Caco-2 (cell line): ENCODE measurements at regions not wholly inside any gene's neighbourhood (a gene's known extent, or its start where the extent isn't known, plus 50 kb on each side); places are given as distances from the start of the nearest gene placed in this dataset.

Source experiments
- BruUV-seq: library from RNA; stranded (reverse); fragments of 400-500 nt; replicated peaks from 2 replicates; lab custom pipeline; 2021; lab: Mats Ljungman, UMichigan
- CTCF ChIA-PET: fragments of 300-600 bp; sonication (Branson Sonifier 250); formaldehyde crosslinking; loops from one replicate; lab custom pipeline; 2022; ENCODE audit warnings: antibody characterized with exemption; lab: Charles Lee
- POLR2A ChIA-PET: fragments of 300-600 bp; sonication (Branson Sonifier 250); formaldehyde crosslinking; loops from one replicate; lab custom pipeline; 2022; ENCODE audit warnings: antibody characterized with exemption; lab: Charles Lee
- DNase-seq, 2 experiments: peaks; one replicate each; pipeline versions ENCODE4 v3.0.0 to v3.0.0-alpha.2; 2020 to 2022
- H3K27me3 ChIP-seq: replicated peaks from 2 replicates; pipeline ENCODE4 v1.6.0; 2011; ENCODE audit warnings: low read length; ENCODE audit not compliant: control insufficient read depth, insufficient read depth
- H3K36me3 ChIP-seq: 2 replicates; pipeline ENCODE4 v1.5.1; 2011; ENCODE audit warnings: low read length; ENCODE audit not compliant: control insufficient read depth, insufficient read depth
- H3K4me1 ChIP-seq: fragments of 250-450 bp; sonication (Bioruptor Pico); 2 replicates; pipeline ENCODE4 v1.5.1; 2020; ENCODE audit warnings: mild to moderate bottlenecking
- H3K4me3 ChIP-seq: 2 replicates; pipeline ENCODE4 v1.5.1; 2011; ENCODE audit warnings: low read depth, mild to moderate bottlenecking, control low read depth, low read length
- H3K9me3 ChIP-seq: fragments of 250-450 bp; sonication (Bioruptor Pico); 2 replicates; pipeline ENCODE4 v1.5.1; 2020; ENCODE audit warnings: mild to moderate bottlenecking, moderate library complexity
- H3K27ac Mint-ChIP-seq: one replicate; pipeline ENCODE4 v1.8.0; 2022; ENCODE audit warnings: mixed read lengths; ENCODE audit not compliant: unreplicated experiment
- H3K27me3 Mint-ChIP-seq: one replicate; pipeline ENCODE4 v1.8.0; 2022; ENCODE audit warnings: mixed read lengths; ENCODE audit not compliant: insufficient read depth, unreplicated experiment
- H3K36me3 Mint-ChIP-seq: one replicate; pipeline ENCODE4 v1.8.0; 2022; ENCODE audit warnings: mild to moderate bottlenecking, mixed read lengths; ENCODE audit not compliant: insufficient read depth, unreplicated experiment
- H3K4me1 Mint-ChIP-seq: one replicate; pipeline ENCODE4 v1.8.0; 2022; ENCODE audit warnings: low read depth, mixed read lengths; ENCODE audit not compliant: unreplicated experiment
- H3K4me3 Mint-ChIP-seq: one replicate; pipeline ENCODE4 v1.8.0; 2022; ENCODE audit warnings: mild to moderate bottlenecking, moderate library complexity, mixed read lengths; ENCODE audit not compliant: unreplicated experiment
- H3K9me3 Mint-ChIP-seq: one replicate; pipeline ENCODE4 v1.8.0; 2022; ENCODE audit warnings: mixed read lengths; ENCODE audit not compliant: unreplicated experiment
- intact Hi-C: fragments of 100-400 bp; cut with micrococcal nuclease; formaldehyde crosslinking; loops from one replicate; pipeline ENCODE4 v1.10.0; 2022; ENCODE audit not compliant: unreplicated experiment
- TF ChIP-seq, protein P1 (sequence below), 2 experiments: fragments of 200-600 bp in 1 of 2; IDR thresholded peaks; 1 replicate in 1 of 2; 2 replicates in 1 of 2; pipeline versions ENCODE4 v1.5.1 to v1.8.0; 2011 to 2022; ENCODE audit warnings: antibody characterized with exemption in 1 of 2, control low read depth in 1 of 2, inconsistent platforms in 1 of 2, low read depth in 1 of 2, low read length in 1 of 2, mild to moderate bottlenecking in 1 of 2, moderate library complexity in 1 of 2; ENCODE audit not compliant: insufficient read depth in 1 of 2, severe bottlenecking in 1 of 2, unreplicated experiment in 1 of 2

DNA sequence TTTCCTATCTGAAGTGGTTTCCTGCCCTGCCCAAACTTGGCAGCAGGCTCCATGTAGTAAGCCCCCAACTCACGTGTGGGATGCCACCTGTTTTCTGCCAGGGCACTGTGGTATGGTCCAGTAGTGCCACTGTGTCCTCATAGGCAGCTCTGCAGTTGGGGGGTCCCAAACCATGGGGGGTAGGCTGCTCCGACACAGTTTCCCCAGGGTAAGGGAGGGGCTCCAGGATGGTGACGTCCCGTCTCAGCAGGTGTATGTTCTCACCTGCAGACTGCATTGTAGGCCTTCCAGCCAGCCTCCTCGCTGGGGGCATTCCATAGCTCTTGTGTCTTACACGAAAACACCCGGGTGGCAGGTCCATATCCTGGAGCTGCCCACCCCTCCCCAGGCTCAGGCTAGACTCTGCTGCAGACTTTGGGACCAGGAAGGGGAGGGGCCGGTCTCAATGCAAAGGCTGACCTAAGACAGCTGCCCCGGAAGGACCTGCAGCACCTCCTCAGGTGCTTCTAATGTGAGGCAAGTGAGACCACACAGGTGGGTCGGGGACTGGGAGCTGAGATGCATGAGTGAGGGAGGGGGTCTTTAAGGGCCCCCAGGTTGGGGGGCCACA lies 330.5 kb upstream of the IRX4 start:
- Mint-ChIP-seq H3K36me3 (no peaks in the 10 kb centered on the region), H3K27me3 (peaks cover 2% of the 10 kb centered on the region), H3K4me1 (no peaks in the 10 kb centered on the region), H3K4me3 (no peak overlapping the region), H3K9me3 (no peaks in the 10 kb centered on the region), H3K27ac (no peak overlapping the region)
- no peak for DNase-seq
- TF ChIP-seq, protein P1, sequence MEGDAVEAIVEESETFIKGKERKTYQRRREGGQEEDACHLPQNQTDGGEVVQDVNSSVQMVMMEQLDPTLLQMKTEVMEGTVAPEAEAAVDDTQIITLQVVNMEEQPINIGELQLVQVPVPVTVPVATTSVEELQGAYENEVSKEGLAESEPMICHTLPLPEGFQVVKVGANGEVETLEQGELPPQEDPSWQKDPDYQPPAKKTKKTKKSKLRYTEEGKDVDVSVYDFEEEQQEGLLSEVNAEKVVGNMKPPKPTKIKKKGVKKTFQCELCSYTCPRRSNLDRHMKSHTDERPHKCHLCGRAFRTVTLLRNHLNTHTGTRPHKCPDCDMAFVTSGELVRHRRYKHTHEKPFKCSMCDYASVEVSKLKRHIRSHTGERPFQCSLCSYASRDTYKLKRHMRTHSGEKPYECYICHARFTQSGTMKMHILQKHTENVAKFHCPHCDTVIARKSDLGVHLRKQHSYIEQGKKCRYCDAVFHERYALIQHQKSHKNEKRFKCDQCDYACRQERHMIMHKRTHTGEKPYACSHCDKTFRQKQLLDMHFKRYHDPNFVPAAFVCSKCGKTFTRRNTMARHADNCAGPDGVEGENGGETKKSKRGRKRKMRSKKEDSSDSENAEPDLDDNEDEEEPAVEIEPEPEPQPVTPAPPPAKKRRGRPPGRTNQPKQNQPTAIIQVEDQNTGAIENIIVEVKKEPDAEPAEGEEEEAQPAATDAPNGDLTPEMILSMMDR (IDR thresholded peaks at IDR 0.05; ENCODE audit: insufficient read depth in 1 of 2, low read depth in 1 of 2, low read length in 1 of 2, severe bottlenecking in 1 of 2, unreplicated experiment in 1 of 2) = no peak
- Histone ChIP-seq H3K4me1 (no peaks in the 10 kb centered on the region), H3K4me3 (no peak overlapping the region), H3K27me3 (no peaks in the 10 kb centered on the region), H3K36me3 (no peaks in the 10 kb centered on the region), H3K9me3 (no peaks in the 10 kb centered on the region)
- POLR2A ChIA-PET = no interaction called here
- intact Hi-C loops = no loop called here
- no TSS peak for BruUV-seq
- CTCF ChIA-PET = no interaction called here

DNA sequence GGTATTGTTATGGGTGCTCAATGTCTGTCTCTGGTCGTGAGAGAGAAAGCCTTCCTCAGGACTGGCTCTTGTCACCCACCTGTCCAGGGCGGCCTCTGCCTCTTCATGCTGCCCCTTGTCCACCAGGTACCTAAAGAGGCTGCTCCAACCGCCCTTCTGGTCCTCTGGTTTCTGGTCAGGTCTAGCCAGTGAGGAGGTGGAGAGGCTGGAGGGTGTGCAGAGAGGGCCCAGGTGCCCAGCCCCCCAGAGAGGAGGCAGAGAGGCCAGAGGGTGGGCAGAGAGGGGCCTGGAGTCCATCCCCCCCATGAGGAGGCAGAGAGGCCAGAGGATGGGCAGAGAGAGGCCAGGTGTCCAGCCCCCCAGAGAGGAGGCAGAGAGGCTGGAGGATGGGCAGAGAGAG lies 329.8 kb upstream of the IRX4 start:
- H3K4me3 Mint-ChIP-seq = no peak overlapping the region
- no peaks in the 10 kb centered on the region for H3K9me3 Mint-ChIP-seq
- Histone ChIP-seq H3K36me3 (no peaks in the 10 kb centered on the region), H3K27me3 (no peaks in the 10 kb centered on the region), H3K4me3 (no peak overlapping the region), H3K4me1 (no peaks in the 10 kb centered on the region), H3K9me3 (no peaks in the 10 kb centered on the region)
- no peaks in the 10 kb centered on the region for H3K27me3 Mint-ChIP-seq
- no peak overlapping the region for H3K27ac Mint-ChIP-seq
- BruUV-seq = no TSS peak
- ChIA-PET POLR2A (no interaction called here), CTCF (no interaction called here)
- no peaks in the 10 kb centered on the region for H3K36me3 Mint-ChIP-seq
- DNase-seq = no peak
- TF ChIP-seq, protein P1 (IDR thresholded peaks at IDR 0.05; ENCODE audit: insufficient read depth in 1 of 2, low read depth in 1 of 2, low read length in 1 of 2, severe bottlenecking in 1 of 2, unreplicated experiment in 1 of 2) = no peak
- H3K4me1 Mint-ChIP-seq = no peaks in the 10 kb centered on the region
- intact Hi-C loops = no loop called here

DNA sequence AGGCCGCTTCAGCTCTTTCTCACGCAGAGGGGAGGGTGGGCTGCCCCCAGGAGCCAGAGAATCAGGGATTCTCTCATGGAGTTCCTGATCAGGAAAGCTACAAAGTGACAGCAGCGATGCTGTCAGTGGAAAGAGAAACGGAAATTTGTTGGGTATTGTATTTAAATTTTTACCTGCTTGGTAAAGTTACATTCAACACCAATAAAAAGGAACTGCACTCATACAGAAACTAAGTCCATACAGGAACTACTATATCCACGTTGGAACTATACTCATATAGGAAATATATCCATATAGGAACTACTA lies 325.5 kb upstream of the IRX4 start:
- no peaks in the 10 kb centered on the region for H3K36me3 ChIP-seq
- DNase-seq = no peak
- Mint-ChIP-seq H3K27me3 (peaks cover 11% of the 10 kb centered on the region), H3K9me3 (no peaks in the 10 kb centered on the region), H3K27ac (no peak overlapping the region), H3K4me3 (no peak overlapping the region), H3K4me1 (no peaks in the 10 kb centered on the region), H3K36me3 (no peaks in the 10 kb centered on the region)
- TF ChIP-seq, protein P1 (IDR thresholded peaks at IDR 0.05; ENCODE audit: insufficient read depth in 1 of 2, low read depth in 1 of 2, low read length in 1 of 2, severe bottlenecking in 1 of 2, unreplicated experiment in 1 of 2) = no peak
- ChIA-PET POLR2A (no interaction called here), CTCF (interaction anchor here (1.2 kb wide), 1 partner anchor 22 kb away, joined by 3 read pairs; no protein-coding TSS in a partner anchor)
- no TSS peak for BruUV-seq
- no peak overlapping the region for H3K4me3 ChIP-seq
- no peaks in the 10 kb centered on the region for H3K9me3 ChIP-seq
- H3K27me3 ChIP-seq = no peaks in the 10 kb centered on the region
- H3K4me1 ChIP-seq = no peaks in the 10 kb centered on the region
- intact Hi-C loops = no loop called here
